Body of pancreas (tissue), 4 donors: ENCODE measurements at regions not wholly inside any gene's neighbourhood (a gene's known extent, or its start where the extent isn't known, plus 50 kb on each side); places are given as distances from the start of the nearest gene placed in this dataset.

Experiments used
- ATAC-seq: fragments of 150-250 bp; one replicate; pipeline ENCODE4 v1.9.1; 2016
- DNase-seq, 4 donors: peaks; one replicate each; pipeline ENCODE4 v3.0.0-alpha.2; 2019
- H3K27ac ChIP-seq, 4 donors: fragments of 200-600 bp; sonication (generic); 1 replicate in 3 of 4; 2 replicates in 1 of 4; pipeline versions ENCODE4 v1.5.1 to v1.6.1; 2016 to 2019; ENCODE audit warnings: mild to moderate bottlenecking in 1 of 4, mixed read lengths in 1 of 4, moderate library complexity in 1 of 4
- H3K27me3 ChIP-seq, 2 donors: fragments of 200-600 bp; sonication (generic); one replicate each; pipeline ENCODE4 v1.6.0; 2016; ENCODE audit warnings: mild to moderate bottlenecking in 1 of 2
- H3K36me3 ChIP-seq, 2 donors: fragments of 200-600 bp; sonication (generic); replicated peaks in 1 of 2; 2 replicates each; pipeline ENCODE4 v1.5.1; 2016; ENCODE audit warnings: low read depth in 2 of 2; ENCODE audit not compliant: insufficient read depth in 1 of 2
- H3K4me1 ChIP-seq: fragments of 200-600 bp; sonication (generic); one replicate; pipeline ENCODE4 v1.6.0; 2016
- H3K4me3 ChIP-seq, 2 donors: fragments of 200-600 bp; sonication (generic); 1 replicate in 1 of 2; 2 replicates in 1 of 2; pipeline ENCODE4 v1.5.1; 2016 to 2019
- H3K9me3 ChIP-seq, 3 donors: fragments of 200-600 bp; sonication (generic); 1 replicate in 2 of 3; 2 replicates in 1 of 3; pipeline ENCODE4 v1.5.1; 2016
- CTCF ChIP-seq, 7 experiments: fragments of 450-650 bp in 4 of 7; fragments of 200-600 bp in 3 of 7; sonication (generic) in 3 of 7; IDR thresholded peaks; one replicate each; pipeline ENCODE4 v1.5.1; 2016 to 2019; ENCODE audit warnings: antibody characterized with exemption in 7 of 7
- POLR2A ChIP-seq, 3 donors: fragments of 450-650 bp; IDR thresholded peaks; one replicate each; pipeline ENCODE4 v1.6.1; 2016; ENCODE audit warnings: antibody characterized with exemption in 3 of 3, mild to moderate bottlenecking in 2 of 3
- WGBS, 2 donors: methylation state at CpG; one replicate each; pipeline ENCODE4 v1.1.5; 2017; 5-methylcytosine and 5-hydroxymethylcytosine counted together
- intact Hi-C: fragments of 100-400 bp; cut with DNase I; formaldehyde crosslinking; loops from one replicate; pipeline ENCODE4 v1.15.1; 2023

DNA sequence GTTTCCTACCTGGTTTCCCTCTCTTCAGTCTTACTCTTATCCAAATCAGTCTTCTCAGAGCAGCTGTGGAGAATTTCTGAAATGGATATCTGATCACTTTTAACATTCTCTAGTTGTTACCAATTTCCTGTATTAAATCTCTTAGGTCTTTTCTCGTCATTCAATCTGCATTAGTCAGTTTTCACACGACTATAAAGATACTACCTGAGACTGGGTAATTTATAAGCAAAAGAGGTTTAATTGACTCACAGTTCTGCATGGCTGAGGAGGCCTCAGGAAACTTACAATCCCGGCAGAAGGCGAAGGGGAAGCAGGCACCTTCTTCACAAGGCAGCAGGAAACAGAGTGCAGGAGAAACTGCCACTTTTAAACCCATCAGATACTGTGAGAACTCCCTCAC, 444.8 kb downstream of the GATA3 start:
- ATAC-seq = no peak
- WGBS, 2 donors = 47 to 50% methylated on average over 4 of the region's 4 CpGs
- Histone ChIP-seq H3K36me3 (no peaks in the 10 kb centered on the region), H3K27ac (no peak overlapping the region), H3K4me3 (no peak overlapping the region), H3K4me1 (no peaks in the 10 kb centered on the region), H3K9me3 (no peaks in the 10 kb centered on the region), H3K27me3 (no peaks in the 10 kb centered on the region)
- intact Hi-C loops = no loop called here
- TF ChIP-seq CTCF (IDR thresholded peaks at IDR 0.05) = no peak
- TF ChIP-seq POLR2A (IDR thresholded peaks at IDR 0.05) = no peak
- no peak for DNase-seq

DNA sequence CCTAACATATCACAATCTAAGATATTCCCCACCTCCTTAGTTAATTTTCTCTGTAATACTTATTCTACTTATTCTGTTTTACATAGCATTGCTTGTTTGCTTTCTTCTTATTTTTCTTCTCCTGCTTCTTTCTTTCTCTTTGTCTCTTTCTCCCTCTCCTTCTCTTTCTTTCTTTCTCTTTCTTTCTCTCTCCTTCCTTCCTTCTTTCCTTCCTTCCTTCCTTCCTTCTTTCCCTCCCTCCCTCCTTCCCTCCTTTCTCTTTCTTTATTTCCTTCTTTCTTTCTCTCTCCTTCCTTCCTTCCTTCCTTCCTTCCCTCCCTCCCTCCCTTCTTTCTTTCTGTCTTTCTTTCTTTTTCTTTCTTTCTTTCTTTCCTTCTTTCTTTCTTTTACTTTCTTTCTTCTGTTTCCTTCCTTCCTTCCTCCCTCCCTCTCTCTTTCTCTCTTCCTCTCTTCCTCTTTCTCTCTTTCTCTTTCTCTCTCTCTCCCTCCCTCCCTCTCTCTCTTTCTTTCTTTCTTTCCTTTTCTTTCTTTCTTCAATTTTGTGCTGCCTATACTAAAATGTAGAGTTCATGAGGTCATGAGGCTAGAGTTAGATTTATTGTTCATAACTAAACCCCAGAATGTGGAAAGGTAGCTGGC, 445.4 kb downstream of the GATA3 start:
- no peak for TF ChIP-seq POLR2A (IDR thresholded peaks at IDR 0.05)
- no peak for TF ChIP-seq CTCF (IDR thresholded peaks at IDR 0.05)
- Histone ChIP-seq H3K9me3 (no peaks in the 10 kb centered on the region), H3K27me3 (no peaks in the 10 kb centered on the region), H3K4me1 (no peaks in the 10 kb centered on the region), H3K36me3 (no peaks in the 10 kb centered on the region), H3K27ac (no peak overlapping the region), H3K4me3 (no peak overlapping the region)
- no peak for DNase-seq
- ATAC-seq = no peak
- intact Hi-C loops = no loop called here

DNA sequence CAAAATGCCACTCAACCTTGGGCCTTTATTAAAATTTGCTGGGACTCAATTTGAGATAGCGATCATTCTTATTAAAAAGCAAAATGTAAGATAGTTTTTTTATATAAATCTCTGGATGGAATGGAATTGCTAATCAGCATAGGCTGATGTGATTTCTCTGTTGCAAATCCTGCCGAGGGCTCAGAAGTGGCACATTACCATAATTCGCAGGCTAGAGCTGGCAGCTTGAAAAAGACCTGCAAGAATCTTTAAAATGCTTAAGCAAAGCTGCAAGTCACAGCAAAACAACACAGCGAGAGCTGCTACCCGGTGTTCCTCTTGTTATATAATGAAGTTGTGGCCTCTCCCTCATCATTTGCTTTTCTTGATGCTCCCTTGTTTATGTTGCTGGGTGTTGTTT, 448.1 kb downstream of the GATA3 start:
- intact Hi-C loops = no loop called here
- H3K27ac ChIP-seq = no peak overlapping the region
- no peak overlapping the region for H3K4me3 ChIP-seq
- ATAC-seq (no peak), DNase-seq (no peak)
- H3K4me1 ChIP-seq = no peaks in the 10 kb centered on the region
- no peaks in the 10 kb centered on the region for H3K9me3 ChIP-seq
- TF ChIP-seq CTCF (IDR thresholded peaks at IDR 0.05) (no peak), POLR2A (IDR thresholded peaks at IDR 0.05) (no peak)
- H3K27me3 ChIP-seq = no peaks in the 10 kb centered on the region
- 32 to 44% methylated on average over 5 of the region's 5 CpGs for WGBS, 2 donors
- H3K36me3 ChIP-seq = no peaks in the 10 kb centered on the region

DNA sequence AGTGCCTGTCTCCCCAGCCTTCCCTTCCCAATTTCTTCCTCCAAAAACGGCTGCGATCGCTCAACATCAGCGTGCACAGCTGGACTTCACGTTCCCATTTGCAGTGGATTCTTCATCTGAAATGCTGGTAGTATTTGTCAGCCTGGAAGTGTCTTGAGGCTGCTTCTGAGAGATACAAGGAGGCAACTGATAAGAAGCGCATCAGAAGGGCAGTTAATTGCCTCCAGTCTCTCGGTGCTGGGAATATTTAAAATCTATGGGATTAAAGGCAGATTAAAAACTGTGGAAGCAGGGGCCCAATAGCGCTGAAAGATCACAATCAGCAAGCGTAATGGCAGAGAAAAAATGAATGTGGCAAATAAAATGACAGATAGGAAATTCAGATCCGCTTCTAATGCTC, 450.0 kb downstream of the GATA3 start:
- no peak overlapping the region for H3K4me3 ChIP-seq
- intact Hi-C loops = no loop called here
- no peaks in the 10 kb centered on the region for H3K9me3 ChIP-seq
- TF ChIP-seq CTCF (IDR thresholded peaks at IDR 0.05) (no peak), POLR2A (IDR thresholded peaks at IDR 0.05) (no peak)
- WGBS, 2 donors = 38 to 45% methylated on average over 10 of the region's 10 CpGs
- no peak for DNase-seq
- H3K36me3 ChIP-seq = no peaks in the 10 kb centered on the region
- H3K27ac ChIP-seq = no peak overlapping the region
- no peak for ATAC-seq
- no peaks in the 10 kb centered on the region for H3K4me1 ChIP-seq
- no peaks in the 10 kb centered on the region for H3K27me3 ChIP-seq

DNA sequence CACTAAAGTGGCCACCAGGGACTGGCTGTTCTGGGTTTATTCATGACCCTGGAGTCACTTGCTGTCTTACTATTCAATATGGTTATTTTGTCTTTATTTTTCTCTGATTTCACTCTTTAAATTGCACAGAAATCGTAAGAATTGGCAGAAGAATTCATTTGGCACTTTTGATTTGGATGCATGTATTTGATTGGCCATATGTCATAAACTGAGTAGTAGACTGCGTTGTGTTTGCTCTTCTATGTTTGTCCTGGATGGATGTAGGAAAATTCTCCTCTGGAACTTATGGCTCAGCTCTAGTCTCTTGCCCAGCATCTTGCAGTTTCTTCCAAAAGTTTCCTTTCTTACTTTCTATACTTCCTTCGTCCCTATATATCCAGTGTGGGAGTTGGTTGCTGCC, 452.7 kb downstream of the GATA3 start:
- 45 to 54% methylated on average over 3 of the region's 3 CpGs for WGBS, 2 donors

More for the DNA sequence above, 452.7 kb downstream of the GATA3 start:
- TF ChIP-seq CTCF (IDR thresholded peaks at IDR 0.05) (no peak), POLR2A (IDR thresholded peaks at IDR 0.05) (no peak)
- DNase-seq (no peak), ATAC-seq (no peak)
- Histone ChIP-seq H3K9me3 (no peaks in the 10 kb centered on the region), H3K27me3 (no peaks in the 10 kb centered on the region), H3K36me3 (no peaks in the 10 kb centered on the region), H3K27ac (no peak overlapping the region), H3K4me1 (no peaks in the 10 kb centered on the region), H3K4me3 (no peak overlapping the region)
- intact Hi-C loops = no loop called here
